ENCODE measurements at regions not wholly inside any gene's neighbourhood (a gene's known extent, or its start where the extent isn't known, plus 50 kb on each side); places are given as distances from the start of the nearest gene placed in this dataset.

DNA sequence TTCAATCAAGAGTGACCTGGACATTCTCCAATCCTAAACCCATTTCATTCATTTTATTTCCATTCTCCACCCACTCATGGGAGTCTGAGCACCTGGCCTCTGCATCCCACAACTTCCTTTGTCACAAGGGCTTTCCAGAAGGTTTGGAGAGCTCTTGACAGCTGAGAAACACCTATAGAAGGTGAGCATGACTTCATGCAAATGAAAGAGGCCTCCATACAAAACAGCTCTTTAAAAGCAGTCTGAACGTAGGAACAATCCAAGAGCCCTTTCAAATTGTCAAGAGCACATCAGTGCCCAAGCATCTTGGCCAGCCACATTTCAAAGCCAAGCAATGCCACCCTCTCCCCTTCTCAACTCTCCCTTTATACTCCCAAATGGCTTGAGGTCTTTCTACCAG, 74.9 kb upstream of the RAP2C start:
- H2BK12ac ChIP-seq (ENCODE audit: insufficient read length, low read depth, low read length): no peak overlapping the region
- no peak overlapping the region for H4K91ac ChIP-seq (ENCODE audit: insufficient read length, low read depth, low read length)
- no peaks in the 10 kb centered on the region for H3K79me1 ChIP-seq (ENCODE audit: insufficient read depth, low read depth, low read length, poor library complexity, severe bottlenecking)
- Mint-ChIP-seq H3K27ac (no peak overlapping the region), H3K9me3 (peaks cover 14 to 21% of the 10 kb centered on the region in 2 experiments), H3K27me3 (ENCODE audit: low read depth) (peaks cover 4% of the 10 kb centered on the region; the same call in 1 of the 2 replicates), H3K4me3 (no peak overlapping the region), H3K4me1 (no peaks in the 10 kb centered on the region), H3K36me3 (ENCODE audit: insufficient read depth in 1 of 3, low read depth in 3 of 3) (peaks cover 5 to 10% (median 5%) of the 10 kb centered on the region in 3 experiments)
- H2AK5ac ChIP-seq (ENCODE audit: insufficient read length, low read length): no peak overlapping the region
- no peaks in the 10 kb centered on the region for H4K20me1 ChIP-seq (ENCODE audit: control insufficient read depth, insufficient read depth, insufficient read length)
- H3K27me3 ChIP-seq (ENCODE audit: insufficient read depth, low read length): no peaks in the 10 kb centered on the region
- H4K8ac ChIP-seq (replicated peaks; ENCODE audit: insufficient read length, low read depth, low read length): no peak overlapping the region
- H3K23me2 ChIP-seq (ENCODE audit: insufficient read length, low read depth, low read length, poor library complexity, severe bottlenecking): no peaks in the 10 kb centered on the region
- no peak overlapping the region for H3K56ac ChIP-seq (ENCODE audit: insufficient read length, low read depth, low read length)
- H3K4me2 ChIP-seq (ENCODE audit: insufficient read depth, insufficient read length, low read length): no peak overlapping the region
- H4K5ac ChIP-seq (ENCODE audit: insufficient read length, low read depth, low read length): no peak overlapping the region
- H3K9ac ChIP-seq (ENCODE audit: extremely low read depth, insufficient read length, low read length): no peak overlapping the region
- no peak for DNase-seq
- H2BK20ac ChIP-seq (ENCODE audit: low read depth, low read length, poor library complexity, severe bottlenecking): no peak overlapping the region
- no peak overlapping the region for H3K4ac ChIP-seq (ENCODE audit: low read depth, low read length)
- no peak overlapping the region for H3T11ph ChIP-seq (ENCODE audit: low read length)
- H3K14ac ChIP-seq (ENCODE audit: insufficient read depth, low read length): no peak overlapping the region
- no peaks in the 10 kb centered on the region for H3K9me3 ChIP-seq (ENCODE audit: control insufficient read depth, low read depth, low read length)
- TF ChIP-seq, protein P1, sequence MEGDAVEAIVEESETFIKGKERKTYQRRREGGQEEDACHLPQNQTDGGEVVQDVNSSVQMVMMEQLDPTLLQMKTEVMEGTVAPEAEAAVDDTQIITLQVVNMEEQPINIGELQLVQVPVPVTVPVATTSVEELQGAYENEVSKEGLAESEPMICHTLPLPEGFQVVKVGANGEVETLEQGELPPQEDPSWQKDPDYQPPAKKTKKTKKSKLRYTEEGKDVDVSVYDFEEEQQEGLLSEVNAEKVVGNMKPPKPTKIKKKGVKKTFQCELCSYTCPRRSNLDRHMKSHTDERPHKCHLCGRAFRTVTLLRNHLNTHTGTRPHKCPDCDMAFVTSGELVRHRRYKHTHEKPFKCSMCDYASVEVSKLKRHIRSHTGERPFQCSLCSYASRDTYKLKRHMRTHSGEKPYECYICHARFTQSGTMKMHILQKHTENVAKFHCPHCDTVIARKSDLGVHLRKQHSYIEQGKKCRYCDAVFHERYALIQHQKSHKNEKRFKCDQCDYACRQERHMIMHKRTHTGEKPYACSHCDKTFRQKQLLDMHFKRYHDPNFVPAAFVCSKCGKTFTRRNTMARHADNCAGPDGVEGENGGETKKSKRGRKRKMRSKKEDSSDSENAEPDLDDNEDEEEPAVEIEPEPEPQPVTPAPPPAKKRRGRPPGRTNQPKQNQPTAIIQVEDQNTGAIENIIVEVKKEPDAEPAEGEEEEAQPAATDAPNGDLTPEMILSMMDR (conservative IDR thresholded peaks at IDR 0.05): no peak
- no CpG with 5 or more reads among the region's 1 CpG for WGBS (ENCODE audit: extremely low coverage, insufficient read length, low lambda C conversion rate)
- no peak overlapping the region for H2BK15ac ChIP-seq (ENCODE audit: low read depth, low read length)
- H3K4me1 ChIP-seq (ENCODE audit: insufficient read depth, low read length): no peaks in the 10 kb centered on the region
- no peak overlapping the region for H2BK5ac ChIP-seq (ENCODE audit: insufficient read length, low read length)
- H2AFZ ChIP-seq (ENCODE audit: low read length): no peak overlapping the region
- no peaks in the 10 kb centered on the region for H3K79me2 ChIP-seq (ENCODE audit: insufficient read depth, low read length)
- H2BK120ac ChIP-seq (ENCODE audit: low read depth, low read length, poor library complexity, severe bottlenecking): no peak overlapping the region
- no peak overlapping the region for H3K27ac ChIP-seq (ENCODE audit: insufficient read length, low read depth, low read length)
- no peak overlapping the region for H3K23ac ChIP-seq (ENCODE audit: insufficient read length, low read depth, low read length)
- H3K18ac ChIP-seq (ENCODE audit: insufficient read length, low read depth, low read length): no peak overlapping the region
